ENCODE measurements at regions not wholly inside any gene's neighbourhood (a gene's known extent, or its start where the extent isn't known, plus 50 kb on each side); places are given as distances from the start of the nearest gene placed in this dataset.

DNA sequence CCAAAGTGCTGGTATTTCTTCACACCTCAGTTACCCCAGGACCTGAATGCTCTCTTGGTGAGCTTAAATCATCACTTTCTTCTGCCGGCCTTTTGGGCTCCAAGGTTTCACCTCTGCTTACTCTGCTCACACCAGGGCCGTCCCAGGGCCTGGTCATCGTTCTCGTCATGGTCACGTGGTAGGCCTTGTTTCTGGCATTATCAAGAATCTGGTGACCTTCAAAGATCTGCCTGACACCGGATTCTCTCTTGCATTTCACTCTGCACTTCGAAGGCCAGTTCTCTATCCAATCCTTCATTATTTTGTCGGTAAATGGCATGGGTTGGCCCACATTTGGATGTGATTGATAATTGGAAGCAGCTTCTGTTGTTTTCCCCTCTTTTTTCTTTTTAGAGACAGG, 80.5 kb downstream of the HRH4 start:
- intact Hi-C loops (cut with micrococcal nuclease; ENCODE audit: unreplicated experiment), result loop anchor here (10.0 kb wide), 2 partner anchors 54 to 134 kb away; no protein-coding TSS in a partner anchor
- Histone ChIP-seq H3K79me2 (ENCODE audit: insufficient read depth, low read depth, low read length) (no peaks in the 10 kb centered on the region), H3K27ac (ENCODE audit: low read depth, low read length, poor library complexity, severe bottlenecking) (no peak overlapping the region), H4K20me1 (ENCODE audit: insufficient read depth, low read length) (no peaks in the 10 kb centered on the region), H3K4me1 (ENCODE audit: insufficient read depth, low read length, poor library complexity, severe bottlenecking) (no peaks in the 10 kb centered on the region), H3K9me2 (ENCODE audit: insufficient read depth, low read length) (no peaks in the 10 kb centered on the region), H2AFZ (ENCODE audit: low read length) (no peak overlapping the region), H3K36me3 (ENCODE audit: insufficient read depth, low read length) (no peaks in the 10 kb centered on the region), H3K4me3 (ENCODE audit: low read depth, low read length, poor library complexity, severe bottlenecking) (no peak overlapping the region), H3K9me3 (ENCODE audit: low read length) (no peaks in the 10 kb centered on the region), H3K4me2 (ENCODE audit: low read length) (no peak overlapping the region)
- DNase-seq (ENCODE audit: low spot score), result no peak
- BruUV-seq (replicated peaks), result no TSS peak
- CTCF ChIA-PET (ENCODE audit: unreplicated experiment), result no interaction called here
- POLR2A ChIA-PET, result interaction anchor here (0.8 to 1.0 kb wide), 2 partner anchors 9 to 110 kb away, joined by 3 to 4 read pairs; no protein-coding TSS in a partner anchor
- no peak for TF ChIP-seq EZH2phosphoT487 (IDR thresholded peaks at IDR 0.05; ENCODE audit: borderline replicate concordance, low read depth, low read length)
- TF ChIP-seq, protein P1, sequence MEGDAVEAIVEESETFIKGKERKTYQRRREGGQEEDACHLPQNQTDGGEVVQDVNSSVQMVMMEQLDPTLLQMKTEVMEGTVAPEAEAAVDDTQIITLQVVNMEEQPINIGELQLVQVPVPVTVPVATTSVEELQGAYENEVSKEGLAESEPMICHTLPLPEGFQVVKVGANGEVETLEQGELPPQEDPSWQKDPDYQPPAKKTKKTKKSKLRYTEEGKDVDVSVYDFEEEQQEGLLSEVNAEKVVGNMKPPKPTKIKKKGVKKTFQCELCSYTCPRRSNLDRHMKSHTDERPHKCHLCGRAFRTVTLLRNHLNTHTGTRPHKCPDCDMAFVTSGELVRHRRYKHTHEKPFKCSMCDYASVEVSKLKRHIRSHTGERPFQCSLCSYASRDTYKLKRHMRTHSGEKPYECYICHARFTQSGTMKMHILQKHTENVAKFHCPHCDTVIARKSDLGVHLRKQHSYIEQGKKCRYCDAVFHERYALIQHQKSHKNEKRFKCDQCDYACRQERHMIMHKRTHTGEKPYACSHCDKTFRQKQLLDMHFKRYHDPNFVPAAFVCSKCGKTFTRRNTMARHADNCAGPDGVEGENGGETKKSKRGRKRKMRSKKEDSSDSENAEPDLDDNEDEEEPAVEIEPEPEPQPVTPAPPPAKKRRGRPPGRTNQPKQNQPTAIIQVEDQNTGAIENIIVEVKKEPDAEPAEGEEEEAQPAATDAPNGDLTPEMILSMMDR (conservative IDR thresholded peaks at IDR 0.05; ENCODE audit: low read length), result no peak

DNA sequence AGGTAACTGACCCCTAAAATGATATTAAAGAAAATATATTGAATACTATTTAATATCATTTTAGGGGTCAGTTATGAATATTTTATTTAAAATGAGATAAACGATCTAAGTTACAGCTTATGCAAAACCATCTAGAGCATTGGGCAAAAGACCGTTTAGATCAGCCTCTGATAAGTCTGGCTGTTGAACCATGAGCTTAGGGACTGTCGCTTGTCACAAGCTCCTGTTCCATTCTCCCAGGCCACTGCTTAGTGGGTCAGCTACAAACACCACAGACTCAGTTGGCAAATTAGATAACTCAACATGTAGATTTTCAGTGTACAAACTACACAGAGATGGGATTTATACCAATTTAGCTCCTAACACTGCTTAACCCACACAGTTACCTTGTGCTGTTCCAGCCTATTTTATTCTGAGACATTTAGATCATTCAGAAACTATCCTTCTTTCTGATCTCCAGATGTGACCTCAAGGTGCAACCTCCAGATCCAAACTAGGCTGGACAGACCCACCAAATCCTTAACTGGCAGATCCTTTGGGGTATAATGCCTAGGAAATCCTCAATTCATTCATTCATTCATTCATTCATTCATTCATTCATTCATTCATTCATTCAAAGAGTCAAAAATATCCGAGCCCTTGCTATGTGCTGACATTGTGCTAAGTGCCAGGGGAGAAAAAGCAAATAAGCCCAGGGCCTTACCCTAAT, 82.8 kb downstream of the HRH4 start:
- POLR2A ChIA-PET, result interaction anchor here (0.7 kb wide), 1 partner anchor 25 kb away, joined by 3 read pairs; no protein-coding TSS in a partner anchor

More for the DNA sequence above, 82.8 kb downstream of the HRH4 start:
- Histone ChIP-seq H3K9me2 (ENCODE audit: insufficient read depth, low read length) (no peaks in the 10 kb centered on the region), H3K4me3 (ENCODE audit: low read depth, low read length, poor library complexity, severe bottlenecking) (no peak overlapping the region), H3K36me3 (ENCODE audit: insufficient read depth, low read length) (no peaks in the 10 kb centered on the region), H3K4me1 (ENCODE audit: insufficient read depth, low read length, poor library complexity, severe bottlenecking) (no peaks in the 10 kb centered on the region), H2AFZ (ENCODE audit: low read length) (no peak overlapping the region), H4K20me1 (ENCODE audit: insufficient read depth, low read length) (no peaks in the 10 kb centered on the region), H3K9me3 (ENCODE audit: low read length) (no peaks in the 10 kb centered on the region), H3K79me2 (ENCODE audit: insufficient read depth, low read depth, low read length) (no peaks in the 10 kb centered on the region), H3K27ac (ENCODE audit: low read depth, low read length, poor library complexity, severe bottlenecking) (no peak overlapping the region), H3K4me2 (ENCODE audit: low read length) (no peak overlapping the region)
- CTCF ChIA-PET (ENCODE audit: unreplicated experiment), result no interaction called here
- intact Hi-C loops (cut with micrococcal nuclease; ENCODE audit: unreplicated experiment), result loop anchor here (10.0 kb wide), 2 partner anchors 52 to 132 kb away; no protein-coding TSS in a partner anchor
- no TSS peak for BruUV-seq (replicated peaks)
- TF ChIP-seq, protein P1 (conservative IDR thresholded peaks at IDR 0.05; ENCODE audit: low read length), result no peak
- no peak for TF ChIP-seq EZH2phosphoT487 (IDR thresholded peaks at IDR 0.05; ENCODE audit: borderline replicate concordance, low read depth, low read length)
- no peak for DNase-seq (ENCODE audit: low spot score)

All from OCI-LY7 (cell line).